HL-60 (cell line): ENCODE measurements at regions not wholly inside any gene's neighbourhood (a gene's known extent, or its start where the extent isn't known, plus 50 kb on each side); places are given as distances from the start of the nearest gene placed in this dataset.
A peak's percentile ranks its signal among the peaks of the same experiment; 100 is the strongest.

Experiments
- DNase-seq, 2 experiments: peaks; one replicate each; pipeline ENCODE4 v3.0.0-alpha.2; 2010 to 2020; ENCODE audit warnings: low read depth in 1 of 2, low spot score in 1 of 2
- H3K27ac ChIP-seq: fragments of 250-450 bp; sonication (Bioruptor Pico); replicated peaks from 2 replicates; pipeline ENCODE4 v1.5.1; 2020; ENCODE audit warnings: mild to moderate bottlenecking, moderate library complexity
- H3K27me3 ChIP-seq: fragments of 250-450 bp; sonication (Bioruptor Pico); 2 replicates; pipeline ENCODE4 v1.5.1; 2021; ENCODE audit warnings: mild to moderate bottlenecking, moderate library complexity; ENCODE audit not compliant: insufficient read depth, poor library complexity, severe bottlenecking
- H3K4me3 ChIP-seq: replicated peaks from 2 replicates; pipeline ENCODE4 v1.5.1; 2011; ENCODE audit warnings: mild to moderate bottlenecking, control low read depth, low read length; ENCODE audit not compliant: insufficient read depth
- CTCF ChIP-seq: IDR thresholded peaks from one replicate; pipeline ENCODE4 v1.5.1; 2011; ENCODE audit warnings: low read length, control low read depth, inconsistent platforms; ENCODE audit not compliant: insufficient read depth
- GABPA ChIP-seq: IDR thresholded peaks from 2 replicates; pipeline ENCODE4 v1.6.1; 2012; ENCODE audit warnings: low read depth
- POLR2AphosphoS5 ChIP-seq: IDR thresholded peaks from 2 replicates; pipeline ENCODE4 v1.6.1; 2012; ENCODE audit warnings: low read depth
- SPI1 ChIP-seq: IDR thresholded peaks from 2 replicates; pipeline ENCODE4 v1.6.1; 2012; ENCODE audit warnings: low read depth, mild to moderate bottlenecking, borderline replicate concordance
- TF ChIP-seq, protein P1 (sequence below): IDR thresholded peaks from 2 replicates; pipeline ENCODE4 v1.6.1; 2012; ENCODE audit warnings: low read depth; ENCODE audit not compliant: insufficient replicate concordance

- H3K4me3 ChIP-seq: no peak overlapping the region
- H3K27ac ChIP-seq: no peak overlapping the region
- H3K27me3 ChIP-seq: peaks cover 2% of the 10 kb centered on the region
- TF ChIP-seq SPI1: no peak
- no peak for TF ChIP-seq GABPA
- TF ChIP-seq, protein P1, sequence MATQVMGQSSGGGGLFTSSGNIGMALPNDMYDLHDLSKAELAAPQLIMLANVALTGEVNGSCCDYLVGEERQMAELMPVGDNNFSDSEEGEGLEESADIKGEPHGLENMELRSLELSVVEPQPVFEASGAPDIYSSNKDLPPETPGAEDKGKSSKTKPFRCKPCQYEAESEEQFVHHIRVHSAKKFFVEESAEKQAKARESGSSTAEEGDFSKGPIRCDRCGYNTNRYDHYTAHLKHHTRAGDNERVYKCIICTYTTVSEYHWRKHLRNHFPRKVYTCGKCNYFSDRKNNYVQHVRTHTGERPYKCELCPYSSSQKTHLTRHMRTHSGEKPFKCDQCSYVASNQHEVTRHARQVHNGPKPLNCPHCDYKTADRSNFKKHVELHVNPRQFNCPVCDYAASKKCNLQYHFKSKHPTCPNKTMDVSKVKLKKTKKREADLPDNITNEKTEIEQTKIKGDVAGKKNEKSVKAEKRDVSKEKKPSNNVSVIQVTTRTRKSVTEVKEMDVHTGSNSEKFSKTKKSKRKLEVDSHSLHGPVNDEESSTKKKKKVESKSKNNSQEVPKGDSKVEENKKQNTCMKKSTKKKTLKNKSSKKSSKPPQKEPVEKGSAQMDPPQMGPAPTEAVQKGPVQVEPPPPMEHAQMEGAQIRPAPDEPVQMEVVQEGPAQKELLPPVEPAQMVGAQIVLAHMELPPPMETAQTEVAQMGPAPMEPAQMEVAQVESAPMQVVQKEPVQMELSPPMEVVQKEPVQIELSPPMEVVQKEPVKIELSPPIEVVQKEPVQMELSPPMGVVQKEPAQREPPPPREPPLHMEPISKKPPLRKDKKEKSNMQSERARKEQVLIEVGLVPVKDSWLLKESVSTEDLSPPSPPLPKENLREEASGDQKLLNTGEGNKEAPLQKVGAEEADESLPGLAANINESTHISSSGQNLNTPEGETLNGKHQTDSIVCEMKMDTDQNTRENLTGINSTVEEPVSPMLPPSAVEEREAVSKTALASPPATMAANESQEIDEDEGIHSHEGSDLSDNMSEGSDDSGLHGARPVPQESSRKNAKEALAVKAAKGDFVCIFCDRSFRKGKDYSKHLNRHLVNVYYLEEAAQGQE: no peak
- peak; percentile 15 for TF ChIP-seq CTCF
- no peak for TF ChIP-seq POLR2AphosphoS5
- peak in 1 of 2 experiments; percentile 28 for DNase-seq
These were observed 145.3 kb upstream of the SMARCA2 start for GRCh38 chr9:1869843-1870242.

DNA sequence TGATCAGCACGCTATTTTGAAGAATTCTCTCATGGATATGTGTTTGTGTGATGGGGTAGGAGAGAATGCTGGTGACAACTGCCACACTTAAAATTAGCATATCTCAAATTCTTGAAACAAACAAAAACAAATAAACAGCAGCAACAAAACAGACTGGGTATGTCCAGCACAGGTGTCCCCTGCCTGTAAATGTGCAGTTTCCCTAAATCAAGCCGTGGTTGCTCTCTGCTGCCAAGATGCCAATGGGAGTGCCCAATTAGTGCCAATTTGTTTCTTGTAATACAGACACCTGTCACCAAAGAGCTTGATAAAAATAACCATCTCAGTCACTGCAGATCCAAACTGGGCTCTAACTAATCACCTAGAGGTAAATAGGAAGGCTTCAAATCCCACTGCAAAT lies 144.2 kb upstream of the SMARCA2 start:
- H3K4me3 ChIP-seq: no peak overlapping the region
- no peak for DNase-seq
- H3K27me3 ChIP-seq: peaks cover 2% of the 10 kb centered on the region
- TF ChIP-seq, protein P1: no peak
- no peak for TF ChIP-seq GABPA
- no peak for TF ChIP-seq POLR2AphosphoS5
- TF ChIP-seq SPI1: no peak
- no peak for TF ChIP-seq CTCF
- no peak overlapping the region for H3K27ac ChIP-seq

DNA sequence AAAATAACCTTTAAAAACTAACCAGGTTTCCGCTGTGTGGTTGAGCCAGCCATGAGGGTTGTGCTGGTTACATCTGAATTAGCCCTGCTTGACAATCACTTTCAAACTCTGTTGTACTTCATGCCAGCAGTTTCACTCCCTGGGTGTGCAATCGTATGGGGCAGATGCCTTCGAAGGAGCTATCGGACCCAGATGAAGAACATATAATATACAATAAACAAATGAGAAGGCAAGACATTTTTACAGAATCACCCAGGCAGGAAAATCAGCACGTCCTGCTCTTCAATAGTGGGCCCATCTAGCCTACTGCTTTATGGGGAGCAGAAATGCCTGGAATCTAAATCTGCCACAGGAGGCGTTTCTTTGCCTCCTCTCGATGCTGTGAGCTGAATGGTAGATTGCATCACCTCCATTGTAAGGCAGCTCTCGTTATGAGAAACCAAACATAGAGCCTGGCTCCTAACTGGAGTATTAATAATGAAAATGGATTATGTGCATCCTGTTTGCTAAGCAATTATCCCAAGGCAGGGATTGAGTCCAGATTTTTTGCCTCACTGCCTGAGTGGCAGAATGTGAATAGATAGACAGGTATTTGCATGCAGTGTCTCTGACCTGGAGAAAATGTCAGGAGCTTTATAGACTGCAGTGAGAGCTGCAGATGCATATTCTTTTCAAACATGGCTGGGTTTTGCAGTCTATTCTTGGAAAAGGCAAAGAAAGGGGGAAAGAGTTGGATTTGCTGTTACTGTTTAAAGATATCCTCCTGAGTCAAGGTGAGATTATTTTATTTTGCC lies 143.3 kb upstream of the SMARCA2 start:
- Histone ChIP-seq H3K4me3 (no peak overlapping the region), H3K27me3 (peaks cover under 1% of the 10 kb centered on the region), H3K27ac (no peak overlapping the region)
- DNase-seq: no peak
- TF ChIP-seq POLR2AphosphoS5: no peak
- TF ChIP-seq, protein P1: no peak
- TF ChIP-seq CTCF: no peak
- TF ChIP-seq SPI1: no peak
- TF ChIP-seq GABPA: no peak
